ENCODE measurements at regions not wholly inside any gene's neighbourhood (a gene's known extent, or its start where the extent isn't known, plus 50 kb on each side); places are given as distances from the start of the nearest gene placed in this dataset.

DNA sequence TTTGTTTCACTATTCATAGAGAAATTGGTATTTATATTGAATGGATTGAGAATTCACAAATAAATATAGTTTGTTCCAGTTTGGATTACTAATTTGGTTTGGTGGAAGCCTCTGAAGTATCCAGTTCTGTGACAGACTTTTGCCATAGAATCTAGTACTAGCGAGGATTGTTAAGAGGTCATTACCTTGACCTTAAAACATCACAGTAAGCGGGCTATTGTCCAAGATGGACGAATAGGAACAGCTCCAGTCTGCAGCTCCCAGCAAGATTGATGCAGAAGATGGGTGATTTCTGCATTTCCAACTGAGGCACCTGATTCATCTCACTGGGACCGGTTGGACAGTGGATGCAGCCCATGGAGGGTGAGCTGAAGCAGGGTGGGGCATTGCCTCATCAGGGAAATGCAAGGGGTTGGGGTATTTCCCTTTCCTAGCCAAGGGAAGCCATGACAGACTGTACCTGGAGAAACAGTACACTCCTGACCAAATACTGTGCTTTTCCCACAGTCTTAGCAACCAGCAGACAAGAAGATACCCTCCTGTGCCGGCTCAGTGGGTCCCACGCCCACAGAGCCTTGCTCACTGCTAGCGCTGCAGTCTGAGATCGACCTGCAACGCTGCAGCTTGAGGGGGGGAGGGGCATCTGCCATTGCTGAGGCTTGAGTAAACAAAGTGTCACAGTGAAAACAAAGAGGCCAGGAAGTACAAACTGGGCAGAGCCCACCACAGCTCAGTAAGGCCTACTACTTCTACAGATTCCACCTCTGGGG, 66.4 kb upstream of the NEDD9 start:
- TF ChIP-seq, protein P1, sequence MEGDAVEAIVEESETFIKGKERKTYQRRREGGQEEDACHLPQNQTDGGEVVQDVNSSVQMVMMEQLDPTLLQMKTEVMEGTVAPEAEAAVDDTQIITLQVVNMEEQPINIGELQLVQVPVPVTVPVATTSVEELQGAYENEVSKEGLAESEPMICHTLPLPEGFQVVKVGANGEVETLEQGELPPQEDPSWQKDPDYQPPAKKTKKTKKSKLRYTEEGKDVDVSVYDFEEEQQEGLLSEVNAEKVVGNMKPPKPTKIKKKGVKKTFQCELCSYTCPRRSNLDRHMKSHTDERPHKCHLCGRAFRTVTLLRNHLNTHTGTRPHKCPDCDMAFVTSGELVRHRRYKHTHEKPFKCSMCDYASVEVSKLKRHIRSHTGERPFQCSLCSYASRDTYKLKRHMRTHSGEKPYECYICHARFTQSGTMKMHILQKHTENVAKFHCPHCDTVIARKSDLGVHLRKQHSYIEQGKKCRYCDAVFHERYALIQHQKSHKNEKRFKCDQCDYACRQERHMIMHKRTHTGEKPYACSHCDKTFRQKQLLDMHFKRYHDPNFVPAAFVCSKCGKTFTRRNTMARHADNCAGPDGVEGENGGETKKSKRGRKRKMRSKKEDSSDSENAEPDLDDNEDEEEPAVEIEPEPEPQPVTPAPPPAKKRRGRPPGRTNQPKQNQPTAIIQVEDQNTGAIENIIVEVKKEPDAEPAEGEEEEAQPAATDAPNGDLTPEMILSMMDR (conservative IDR thresholded peaks at IDR 0.05) = no peak
- H3K27ac ChIP-seq = peak overlapping the region; percentile 94

DNA sequence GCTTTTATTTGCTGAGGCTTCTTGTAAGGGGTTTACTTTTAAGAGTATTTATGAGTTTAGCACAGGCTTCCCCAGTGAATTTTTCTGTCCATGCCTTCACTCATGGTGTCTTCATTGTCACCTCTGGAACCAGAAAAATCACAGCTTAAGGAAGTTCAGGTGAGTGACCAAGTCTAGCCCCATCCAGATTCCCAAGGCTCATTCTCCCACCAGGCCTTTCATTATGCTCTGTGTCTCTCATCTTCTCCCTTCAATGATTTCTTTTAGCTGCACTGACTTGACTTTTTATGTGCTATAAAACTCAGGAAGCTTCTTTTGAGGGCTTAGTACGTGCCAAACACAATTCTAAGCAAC, 64.9 kb upstream of the NEDD9 start:
- TF ChIP-seq, protein P1 (conservative IDR thresholded peaks at IDR 0.05) = no peak
- H3K27ac ChIP-seq = peak overlapping the region; percentile 94

DNA sequence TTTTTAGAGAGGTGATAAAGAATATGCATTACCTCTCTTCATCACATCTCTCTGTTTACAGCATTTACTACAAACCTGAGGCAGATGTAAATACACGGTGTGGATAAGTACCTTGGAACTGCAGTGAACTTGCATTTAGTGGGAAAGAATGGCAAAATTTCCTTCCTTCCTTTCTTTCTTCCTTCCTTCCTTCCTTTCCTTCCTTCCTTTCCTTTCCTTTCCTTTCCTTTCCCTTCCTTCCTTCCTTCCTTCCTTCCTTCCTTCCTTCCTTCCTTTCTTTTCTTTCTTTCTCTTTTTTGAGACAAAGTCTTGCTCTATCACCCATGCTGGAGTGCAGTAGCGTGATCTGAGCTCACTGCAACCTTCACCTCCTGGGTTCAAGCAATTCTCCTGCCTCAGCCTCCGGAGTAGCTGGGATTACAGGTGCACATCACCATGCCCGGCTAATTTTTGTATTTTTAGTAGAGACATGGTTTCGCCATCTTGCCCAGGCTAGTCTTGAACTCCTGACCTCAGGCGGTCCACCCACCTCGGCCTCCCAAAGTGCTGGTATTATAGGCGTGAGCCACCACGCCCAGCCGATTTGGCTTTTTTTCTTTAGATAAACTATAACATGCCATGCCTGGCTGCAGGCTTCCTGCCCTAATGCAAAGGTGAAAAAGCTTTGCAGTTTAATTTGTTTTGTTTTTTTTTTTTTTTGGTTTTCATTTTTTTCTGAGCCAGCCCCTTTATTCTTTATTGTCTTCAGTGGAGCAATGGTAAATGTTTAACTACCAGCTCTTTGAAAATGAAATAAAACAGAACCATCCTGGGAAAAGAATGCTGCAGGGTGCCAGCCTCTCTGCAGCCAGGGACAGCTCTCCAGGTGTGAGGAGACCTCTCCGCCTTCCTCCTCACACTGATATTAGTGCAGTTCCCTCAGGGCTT, 64.2 kb upstream of the NEDD9 start:
- H3K27ac ChIP-seq = peak overlapping the region; percentile 94
- TF ChIP-seq, protein P1 (conservative IDR thresholded peaks at IDR 0.05) = no peak

DNA sequence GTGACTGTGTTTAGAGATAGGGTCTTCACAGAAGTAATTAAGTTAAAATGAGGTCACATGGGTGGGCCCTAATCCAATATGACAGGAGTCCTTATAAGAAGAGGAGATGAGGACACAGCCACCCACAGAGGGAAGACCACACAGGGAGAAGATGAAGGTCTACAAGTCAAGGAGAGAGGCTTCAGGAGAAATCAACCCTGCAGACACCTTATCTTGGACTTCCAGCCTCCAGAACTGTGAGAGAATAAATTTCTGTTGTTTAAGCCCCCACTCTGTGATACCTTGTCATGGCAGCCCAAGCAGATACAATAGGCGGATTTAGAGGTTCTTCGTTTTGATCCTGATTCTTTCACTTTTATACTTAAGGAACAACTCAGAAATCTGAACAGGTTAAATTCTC, 63.5 kb upstream of the NEDD9 start:
- TF ChIP-seq, protein P1 (conservative IDR thresholded peaks at IDR 0.05) = no peak
- peak overlapping the region; percentile 94 for H3K27ac ChIP-seq

DNA sequence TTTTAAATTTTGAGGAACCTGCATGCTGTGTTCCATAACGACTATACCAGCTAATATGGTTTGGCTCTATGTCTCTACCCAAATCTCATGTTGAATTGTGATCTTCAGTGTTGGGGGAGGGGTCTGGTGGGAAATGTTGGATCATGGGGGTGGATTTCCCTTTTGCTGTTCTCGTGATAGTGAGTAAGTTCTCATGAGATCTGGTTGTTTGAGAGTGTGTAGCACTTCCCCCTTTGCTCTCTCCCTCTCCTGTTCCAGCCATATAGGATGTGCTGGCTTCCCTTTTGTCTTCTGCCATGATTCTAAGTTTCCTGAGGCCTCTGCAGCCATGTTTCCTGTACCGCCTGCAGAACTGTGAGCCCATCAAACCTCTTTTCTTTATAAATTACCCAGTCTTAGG, 61.8 kb upstream of the NEDD9 start:
- TF ChIP-seq, protein P1 (conservative IDR thresholded peaks at IDR 0.05) = no peak

DNA sequence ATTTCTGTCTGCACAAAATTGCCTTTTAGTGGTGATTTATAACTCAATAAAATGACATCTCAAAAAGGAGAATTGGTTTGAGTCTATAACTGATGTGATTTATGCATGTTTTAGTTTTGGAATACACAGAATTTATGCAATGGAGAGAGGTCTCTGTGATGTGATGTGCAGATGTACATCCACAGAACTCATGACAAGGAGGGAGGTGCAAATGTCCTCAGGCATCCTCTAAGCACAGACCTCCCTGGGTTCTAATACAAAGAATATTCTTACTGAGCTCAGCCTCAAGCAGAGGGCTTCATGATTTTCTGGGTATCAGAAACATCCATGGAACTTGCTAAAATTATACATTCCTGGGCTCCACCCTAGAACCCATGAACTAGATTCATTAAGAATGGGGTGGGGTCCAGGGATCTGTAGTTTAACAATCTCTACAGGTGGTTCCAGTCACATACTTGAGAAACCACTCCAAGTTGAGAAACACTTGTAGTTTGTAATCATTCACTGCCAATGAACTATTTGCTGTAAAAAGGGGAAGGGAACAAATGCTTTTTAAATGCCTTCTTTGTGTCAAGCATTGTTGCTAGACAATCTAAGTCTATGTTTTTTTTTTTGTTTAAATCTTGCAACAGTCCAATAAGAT, 60.2 kb upstream of the NEDD9 start:
- TF ChIP-seq, protein P1 (conservative IDR thresholded peaks at IDR 0.05) = no peak
- no peak overlapping the region for H3K27ac ChIP-seq

More for the DNA sequence above, 61.8 kb upstream of the NEDD9 start:
- H3K27ac ChIP-seq = no peak overlapping the region

DNA sequence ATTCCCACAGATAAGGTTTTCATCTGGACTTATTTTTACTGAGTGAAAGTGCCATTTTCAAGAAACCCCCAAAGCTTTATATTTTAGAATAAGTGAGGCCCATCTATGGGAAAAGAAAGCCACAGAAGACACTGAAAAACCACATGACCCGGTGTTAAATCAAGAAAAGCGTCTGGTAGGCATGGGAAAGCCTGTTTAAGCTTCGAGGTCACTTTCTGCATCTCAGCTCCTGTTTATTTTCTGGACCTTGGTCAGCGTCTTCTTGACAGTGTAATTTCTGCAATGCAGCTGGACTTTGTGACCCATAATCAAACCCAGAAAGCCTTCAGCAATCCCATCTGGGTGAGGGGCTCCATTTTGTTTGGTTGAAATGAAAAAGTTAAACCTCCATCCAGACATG, 59.6 kb upstream of the NEDD9 start:
- TF ChIP-seq, protein P1 (conservative IDR thresholded peaks at IDR 0.05) = no peak
- H3K27ac ChIP-seq = no peak overlapping the region

Data from VCaP (cell line).